Muscle of arm (tissue), 1 donor: ENCODE measurements at regions not wholly inside any gene's neighbourhood (a gene's known extent, or its start where the extent isn't known, plus 50 kb on each side); places are given as distances from the start of the nearest gene placed in this dataset.

ENCODE experiments used
- DNase-seq: peaks from one replicate; pipeline ENCODE4 v3.0.0-alpha.2; 2013

- peak; percentile 43 for DNase-seq
Observed at GRCh38 chr5:8050616-8051175, 181.7 kb downstream of the MTRR start.

GRCh38 chr5:8053270-8053669 lies 184.3 kb downstream of the MTRR start:
- DNase-seq = no peak

GRCh38 chr5:8057769-8058168 lies 188.8 kb downstream of the MTRR start:
- peak; percentile 65 for DNase-seq

- DNase-seq = no peak
Observed at GRCh38 chr5:8058616-8059190, 189.8 kb downstream of the MTRR start.

- DNase-seq = no peak
Observed at GRCh38 chr5:8059337-8059736, 190.4 kb downstream of the MTRR start.

- DNase-seq = no peak
Observed at GRCh38 chr5:8060235-8060952, 191.4 kb downstream of the MTRR start.

- DNase-seq = no peak
Observed at GRCh38 chr5:8060953-8061429, 192.0 kb downstream of the MTRR start.

GRCh38 chr5:8062521-8062920 lies 193.6 kb downstream of the MTRR start:
- DNase-seq = no peak

GRCh38 chr5:8068078-8068477 lies 199.1 kb downstream of the MTRR start:
- DNase-seq = no peak

GRCh38 chr5:8070138-8070537 lies 201.2 kb downstream of the MTRR start:
- no peak for DNase-seq

GRCh38 chr5:8079056-8079455 lies 210.1 kb downstream of the MTRR start:
- DNase-seq = peak; percentile 54

- no peak for DNase-seq
Observed at GRCh38 chr5:8081179-8081578, 212.2 kb downstream of the MTRR start.

- no peak for DNase-seq
Observed at GRCh38 chr5:8093669-8094068, 224.7 kb downstream of the MTRR start.

- DNase-seq = no peak
Observed at GRCh38 chr5:8094304-8094703, 225.4 kb downstream of the MTRR start.

- DNase-seq = no peak
Observed at GRCh38 chr5:8097146-8097545, 228.2 kb downstream of the MTRR start.

GRCh38 chr5:8098081-8098480 lies 229.1 kb downstream of the MTRR start:
- DNase-seq = peak; percentile 11

- no peak for DNase-seq
Observed at GRCh38 chr5:8102714-8103113, 233.8 kb downstream of the MTRR start.

- DNase-seq = no peak
Observed at GRCh38 chr5:8114597-8115266, 245.8 kb downstream of the MTRR start.

GRCh38 chr5:8123559-8123958 lies 254.6 kb downstream of the MTRR start:
- DNase-seq = no peak

- no peak for DNase-seq
Observed at GRCh38 chr5:8134609-8135008, 265.7 kb downstream of the MTRR start.

GRCh38 chr5:8135742-8136141 lies 266.8 kb downstream of the MTRR start:
- no peak for DNase-seq

GRCh38 chr5:8136271-8136670 lies 267.3 kb downstream of the MTRR start:
- DNase-seq = no peak
